GM04503 (cell line): ENCODE measurements at regions not wholly inside any gene's neighbourhood (a gene's known extent, or its start where the extent isn't known, plus 50 kb on each side); places are given as distances from the start of the nearest gene placed in this dataset.
A peak's percentile ranks its signal among the peaks of the same experiment; 100 is the strongest.

Source experiments
- DNase-seq: peaks from one replicate; pipeline ENCODE4 v3.0.0-alpha.2; 2012; ENCODE audit warnings: low read depth

DNA sequence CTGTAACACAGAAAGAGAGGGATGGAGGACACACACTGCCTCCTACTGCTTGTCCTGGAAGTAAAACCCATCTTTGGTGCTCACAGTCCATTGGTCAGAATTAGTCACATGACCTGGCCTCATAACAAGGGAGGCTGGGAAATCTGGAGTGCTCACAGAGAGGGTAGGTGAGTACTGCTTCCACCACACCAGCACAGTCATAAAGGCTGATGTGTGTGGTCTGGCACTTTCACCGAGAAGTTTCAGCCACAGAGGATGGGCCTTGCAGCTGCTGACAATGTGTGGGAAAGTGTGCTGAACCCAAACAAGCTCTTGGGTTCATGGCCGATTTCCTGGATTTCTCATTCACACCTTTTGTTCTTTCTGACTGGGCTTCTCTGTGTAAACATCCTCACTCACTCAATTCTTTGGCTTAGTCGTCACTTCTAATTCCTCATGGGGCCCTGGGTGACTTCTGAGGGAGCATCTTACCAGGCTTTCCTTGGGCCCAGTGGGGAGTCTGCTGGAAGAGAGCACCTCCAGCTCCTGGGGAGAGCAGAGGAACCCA, 100.7 kb downstream of the ASB7 start:
- peak; percentile 58 for DNase-seq

DNA sequence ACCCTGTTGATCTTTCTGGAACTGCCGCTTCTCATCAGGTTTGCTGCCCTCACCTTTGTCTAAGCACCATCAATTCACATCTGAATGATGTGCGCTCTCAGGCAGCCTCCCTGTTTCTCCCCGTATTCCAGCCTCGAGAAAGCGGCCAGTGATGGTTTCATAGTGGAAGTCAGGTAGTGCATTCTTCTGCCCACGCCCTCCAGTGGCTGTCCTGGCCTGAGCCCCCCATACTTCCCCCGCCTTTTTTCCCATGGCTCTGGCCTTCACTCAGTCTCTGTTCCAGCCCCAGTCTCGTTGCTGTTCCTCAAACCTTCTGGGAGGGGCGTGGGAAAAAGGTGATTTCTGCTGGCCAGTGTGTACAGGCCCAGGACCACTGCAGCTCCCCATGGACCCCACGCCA, 101.3 kb downstream of the ASB7 start:
- no peak for DNase-seq

DNA sequence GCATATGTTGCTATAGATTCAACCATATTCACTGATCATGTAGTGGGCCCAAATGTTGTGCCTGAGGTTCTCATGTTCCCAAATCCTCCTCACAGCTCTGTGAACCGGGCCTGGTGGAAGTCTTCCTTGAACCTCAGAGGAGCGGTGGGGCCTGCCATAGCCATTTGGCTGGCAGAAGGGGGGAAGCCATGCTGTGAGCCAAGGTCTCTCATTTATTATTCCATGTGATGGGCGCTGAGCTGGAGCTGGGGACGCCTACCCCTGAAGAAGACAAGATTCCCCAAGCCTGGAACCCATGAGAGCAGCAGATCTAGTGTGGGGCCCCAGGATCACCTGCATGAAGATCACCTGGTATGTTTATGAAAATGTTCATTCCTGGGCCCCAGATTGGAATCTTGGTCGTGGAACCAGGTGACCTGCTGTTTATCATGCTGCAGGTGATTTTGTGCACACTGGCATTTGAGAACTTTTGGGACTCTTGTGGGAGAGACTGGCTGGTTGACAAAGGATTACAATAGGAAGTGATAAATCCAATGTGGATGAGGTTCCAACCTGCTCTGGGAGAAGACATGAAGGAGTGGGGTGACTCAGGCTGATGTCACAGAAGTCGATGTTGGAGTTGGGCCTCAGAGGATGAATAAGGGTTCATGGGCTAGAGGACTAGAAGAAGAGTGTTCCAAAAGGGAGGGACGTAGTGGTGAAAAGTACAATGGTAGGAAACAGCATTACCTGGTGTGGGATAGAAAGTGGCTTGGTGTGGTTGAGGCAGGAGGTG, 102.1 kb downstream of the ASB7 start:
- DNase-seq, result peak; percentile 76

DNA sequence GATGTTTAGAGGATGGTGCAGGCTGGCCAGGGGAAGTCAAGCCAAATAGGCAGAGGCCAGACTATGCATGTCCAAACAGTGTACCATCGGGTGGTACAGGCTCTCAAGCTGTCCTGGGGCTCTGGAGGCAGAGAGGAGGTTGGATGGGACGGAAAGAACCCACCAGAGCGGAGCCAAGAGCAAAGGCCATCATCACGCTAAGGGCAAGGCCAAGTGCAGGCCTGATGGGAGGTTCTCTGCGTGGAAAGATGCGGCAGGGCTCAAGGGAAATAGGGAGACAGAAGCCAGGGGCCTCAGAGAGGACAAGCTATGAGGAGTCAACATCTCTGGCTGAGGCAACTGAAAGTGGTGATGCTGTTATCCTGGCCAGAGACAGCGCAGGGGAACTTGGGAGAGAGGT, 102.7 kb downstream of the ASB7 start:
- no peak for DNase-seq

DNA sequence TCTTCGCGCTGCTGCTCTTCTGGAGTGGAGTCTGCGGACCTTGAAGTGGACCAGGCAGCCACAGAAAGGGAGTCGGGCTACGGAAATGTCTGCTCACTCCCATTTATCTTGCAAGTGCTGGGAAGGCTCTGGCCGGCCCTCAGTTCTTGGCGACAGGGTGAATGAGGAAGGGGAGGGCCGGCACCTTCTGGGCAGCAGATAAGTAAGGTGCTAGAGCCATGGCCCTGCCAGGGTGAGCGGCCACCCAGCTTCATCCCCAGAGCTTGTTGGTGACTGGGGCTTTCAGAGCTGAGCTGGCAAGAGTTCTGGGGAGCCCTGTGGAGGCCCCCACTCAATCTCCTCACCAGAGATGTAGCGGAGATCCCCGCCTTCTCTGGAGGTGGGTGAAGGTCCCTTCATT, 103.5 kb downstream of the ASB7 start:
- no peak for DNase-seq

DNA sequence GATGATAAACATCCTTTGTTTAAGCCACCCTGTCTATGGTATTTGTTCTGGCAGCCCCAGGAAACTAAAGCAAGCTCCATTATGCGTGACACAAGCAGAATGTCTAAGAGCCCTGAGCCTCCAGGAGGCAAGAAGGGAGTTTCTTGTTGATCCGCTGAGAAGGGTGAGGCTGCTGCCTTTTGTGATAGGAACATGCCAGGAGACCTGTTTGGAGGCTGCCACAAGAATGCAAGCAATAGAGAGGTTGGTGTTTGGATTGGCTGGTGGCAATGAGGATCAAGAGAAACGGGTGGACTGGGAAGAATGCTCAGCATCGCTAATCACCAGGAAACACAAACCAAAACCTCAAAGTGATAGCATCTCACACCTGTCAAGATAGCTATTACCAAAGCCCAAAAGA, 104.8 kb downstream of the ASB7 start:
- DNase-seq, result no peak

DNA sequence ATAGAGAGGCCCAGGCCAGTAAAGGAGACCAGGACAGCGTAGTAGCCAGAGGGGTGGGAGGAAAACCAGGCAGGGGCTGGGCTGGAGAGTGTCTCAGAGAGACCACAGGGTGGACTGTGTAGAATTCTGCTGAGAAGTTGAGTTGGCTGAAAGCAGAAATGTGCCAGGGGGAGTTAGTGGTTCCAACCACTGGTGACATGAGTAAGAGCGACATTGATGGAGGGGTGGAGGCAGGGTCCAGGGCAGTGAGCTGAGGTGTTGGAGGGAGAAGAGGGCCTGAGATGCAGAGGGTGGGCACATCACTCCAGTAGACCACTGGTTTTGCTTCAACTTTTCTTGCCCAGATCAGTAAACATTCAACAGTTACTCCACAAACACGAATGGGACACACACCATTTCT, 106.5 kb downstream of the ASB7 start:
- DNase-seq, result no peak

DNA sequence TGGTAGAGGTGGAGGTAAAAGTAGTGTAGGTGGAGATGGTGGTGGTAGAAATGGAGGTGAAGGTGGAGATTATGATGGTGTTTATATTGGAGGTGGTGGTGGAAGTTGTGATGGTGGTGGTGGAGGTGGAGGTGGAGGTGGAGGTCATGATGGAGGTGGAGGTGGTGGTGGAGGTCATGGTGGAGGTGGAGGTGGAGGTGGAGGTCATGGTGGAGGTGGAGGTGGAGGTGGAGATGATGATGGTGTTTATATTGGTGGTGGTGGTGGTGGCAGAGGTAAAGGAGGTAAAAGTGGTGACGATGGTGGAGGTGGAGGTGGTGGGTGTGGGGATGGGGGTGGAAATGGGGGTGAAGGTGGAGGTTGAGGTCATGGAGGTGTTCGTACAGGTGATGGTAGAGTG, 107.8 kb downstream of the ASB7 start:
- DNase-seq, result no peak

DNA sequence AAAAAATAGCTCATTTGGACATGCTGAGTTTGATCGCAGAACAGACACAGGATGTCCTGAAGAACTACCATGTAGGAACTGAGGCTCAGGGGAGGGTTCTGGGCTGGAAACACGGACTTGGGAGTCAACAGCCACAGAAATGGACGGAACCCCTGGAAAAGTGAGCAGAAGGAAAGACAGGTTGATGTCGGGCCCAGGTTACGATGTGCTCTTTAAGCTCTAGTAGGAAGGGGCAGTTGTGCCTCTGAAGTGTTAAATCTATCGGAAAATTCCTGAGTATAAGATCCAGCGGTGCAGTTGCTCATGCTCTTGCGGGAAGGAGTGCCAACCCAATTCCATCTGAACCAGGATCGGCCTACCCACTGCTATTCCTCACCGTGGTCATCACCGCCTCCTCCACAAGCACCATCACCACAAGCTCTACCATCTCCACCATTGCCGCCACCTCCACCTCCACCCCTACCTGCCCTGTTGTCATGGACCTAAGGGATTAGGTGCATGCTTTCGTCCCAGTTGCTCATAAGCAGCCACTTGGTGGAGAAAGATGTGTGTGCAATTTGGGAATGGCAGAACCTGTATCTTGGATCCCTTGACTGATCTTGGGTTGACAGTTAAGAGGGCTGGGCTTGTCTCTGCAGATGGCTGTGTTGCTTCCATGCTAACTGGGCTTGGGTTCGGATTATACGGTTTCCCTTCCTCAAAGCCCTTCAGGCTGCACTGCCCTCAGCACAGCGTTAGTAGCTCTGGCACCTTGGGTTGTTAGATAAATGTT, 108.5 kb downstream of the ASB7 start:
- no peak for DNase-seq

DNA sequence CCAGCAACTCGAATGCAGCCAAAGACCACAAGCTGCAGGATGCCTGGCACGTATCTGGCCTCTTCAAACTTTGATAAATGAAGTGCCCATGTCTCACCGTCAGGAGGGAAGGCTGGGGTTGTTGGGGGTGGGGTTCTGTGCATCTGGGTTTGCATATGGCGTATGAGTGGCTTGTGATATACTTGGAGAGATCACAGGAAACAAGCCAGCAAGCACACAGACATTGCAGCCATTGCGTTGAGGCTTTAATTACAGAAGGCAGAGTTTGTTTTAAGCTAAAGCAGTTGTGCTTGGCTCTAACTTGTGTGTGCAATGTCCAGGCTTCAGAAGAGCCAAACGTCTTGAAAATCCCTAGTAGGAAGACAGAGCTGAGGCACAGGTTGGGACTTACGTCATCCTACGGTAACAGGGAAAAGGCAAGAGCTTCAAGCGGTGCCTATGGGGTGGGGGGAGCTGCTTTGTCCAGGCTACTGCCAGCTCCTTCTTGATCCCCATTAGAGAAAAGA, 109.2 kb downstream of the ASB7 start:
- DNase-seq, result no peak

DNA sequence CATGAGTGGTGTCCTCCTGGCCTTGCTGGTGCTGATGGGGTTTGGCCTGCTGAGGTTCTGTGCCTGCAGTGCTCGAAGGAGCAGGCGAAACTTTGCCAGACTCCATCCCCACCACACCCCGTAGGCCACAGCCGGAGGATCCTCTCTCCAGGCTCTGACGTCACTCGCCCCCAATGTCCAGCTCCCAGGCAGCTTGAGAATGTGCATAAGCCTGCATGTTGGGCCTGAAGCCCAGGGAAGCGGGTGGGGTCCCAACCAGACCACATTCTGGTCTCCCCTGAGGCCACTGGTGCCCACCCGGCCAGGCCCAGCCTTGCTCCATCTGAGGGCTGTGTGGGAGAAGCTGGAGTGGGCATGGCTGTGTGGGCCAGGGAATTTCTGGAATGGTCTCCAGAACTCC, 109.8 kb downstream of the ASB7 start:
- no peak for DNase-seq

DNA sequence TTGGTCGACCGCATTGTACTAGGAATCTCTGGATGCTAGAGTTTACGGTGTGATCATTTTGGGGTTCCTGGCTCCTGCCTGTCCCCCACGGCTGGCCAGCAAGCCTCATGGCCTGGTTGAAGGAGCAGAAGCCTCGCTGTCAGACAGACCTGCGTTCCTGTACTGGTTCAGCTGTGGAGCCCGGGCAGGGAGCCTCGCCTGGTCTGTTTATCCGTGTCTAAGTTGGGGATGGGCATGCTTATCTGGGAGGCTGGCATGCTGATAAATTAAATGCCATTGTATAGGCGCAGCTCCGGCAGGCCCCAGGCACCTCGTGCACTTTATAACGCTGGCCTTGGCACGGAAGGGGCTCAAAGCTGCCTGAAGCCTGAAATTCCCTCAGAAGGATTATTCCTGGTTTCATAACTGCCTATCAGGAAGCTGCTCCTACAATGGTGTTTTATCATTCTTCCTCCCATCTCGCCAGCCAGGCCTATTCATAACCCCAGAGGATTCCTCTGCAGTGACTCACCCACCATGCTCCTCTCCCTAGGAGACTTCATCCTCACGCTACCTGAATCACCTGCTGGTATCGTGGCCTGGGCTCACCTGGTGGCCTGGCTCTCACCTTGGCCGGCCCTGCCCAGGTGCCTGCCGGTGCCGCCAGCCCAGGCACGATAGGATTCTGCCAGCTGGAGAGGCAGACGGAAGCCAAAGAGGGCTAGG, 110.9 kb downstream of the ASB7 start:
- no peak for DNase-seq

DNA sequence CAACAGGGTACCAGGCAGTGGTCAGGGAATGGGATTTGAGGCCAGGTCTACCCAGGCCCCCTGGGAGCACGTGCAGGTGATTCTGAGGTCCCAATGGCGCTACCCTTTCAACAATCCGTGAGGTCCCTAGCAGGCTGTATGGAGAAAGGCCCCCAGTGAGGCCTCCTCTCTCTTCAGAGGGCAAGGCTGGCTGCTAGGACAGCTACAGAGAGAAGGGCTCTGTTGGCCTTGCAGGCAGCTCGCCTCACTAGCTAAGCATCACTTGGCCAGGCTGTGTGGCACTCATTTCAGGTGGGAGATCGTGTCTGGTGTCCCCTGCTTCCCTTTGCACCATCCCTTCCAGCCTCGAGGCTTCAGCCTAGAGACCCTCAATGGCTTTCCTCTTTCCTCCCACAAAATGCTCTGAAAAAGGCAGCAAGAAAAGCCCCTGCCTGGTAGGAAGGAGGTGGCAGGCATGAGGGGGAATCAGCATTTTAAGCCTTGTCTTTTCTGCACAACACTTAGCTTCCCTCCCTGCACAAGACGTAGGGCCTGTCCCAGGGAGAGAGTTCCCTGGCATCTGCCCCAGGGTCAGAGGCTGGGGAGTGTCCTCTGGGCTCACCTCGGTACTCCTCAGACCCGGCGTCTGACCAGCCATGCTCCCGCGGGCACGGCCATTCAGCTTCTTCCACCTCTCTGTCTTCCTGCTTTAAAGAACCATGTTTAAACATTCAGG, 111.8 kb downstream of the ASB7 start:
- no peak for DNase-seq

DNA sequence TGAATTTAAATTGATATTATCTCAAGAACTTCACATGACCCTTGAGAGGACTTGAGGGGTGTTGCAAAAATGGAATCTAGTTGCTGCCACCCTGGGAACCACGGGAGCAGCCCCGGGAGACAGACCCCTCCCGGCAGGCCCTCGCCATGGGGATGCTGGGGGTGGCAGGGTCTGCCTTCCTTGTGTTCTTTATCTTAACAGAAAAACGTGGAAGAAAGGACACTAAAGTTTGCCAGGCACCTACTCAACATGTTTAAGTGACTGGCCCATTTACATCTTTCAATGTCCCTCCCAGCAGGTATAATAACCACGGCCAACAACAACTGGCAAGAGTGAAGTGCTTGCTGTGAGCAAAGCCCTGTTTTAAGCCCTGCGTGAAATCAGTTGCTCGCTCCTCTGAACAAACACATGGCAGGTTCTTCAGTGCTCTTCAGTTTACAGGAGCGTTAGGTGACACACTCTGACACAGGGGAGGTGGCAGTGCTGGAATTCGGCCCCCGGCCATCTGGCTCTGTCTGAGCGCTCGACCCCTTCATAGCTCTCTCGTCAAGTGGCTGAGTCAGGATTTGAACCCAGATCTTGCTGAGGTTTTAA, 112.5 kb downstream of the ASB7 start:
- DNase-seq, result no peak

DNA sequence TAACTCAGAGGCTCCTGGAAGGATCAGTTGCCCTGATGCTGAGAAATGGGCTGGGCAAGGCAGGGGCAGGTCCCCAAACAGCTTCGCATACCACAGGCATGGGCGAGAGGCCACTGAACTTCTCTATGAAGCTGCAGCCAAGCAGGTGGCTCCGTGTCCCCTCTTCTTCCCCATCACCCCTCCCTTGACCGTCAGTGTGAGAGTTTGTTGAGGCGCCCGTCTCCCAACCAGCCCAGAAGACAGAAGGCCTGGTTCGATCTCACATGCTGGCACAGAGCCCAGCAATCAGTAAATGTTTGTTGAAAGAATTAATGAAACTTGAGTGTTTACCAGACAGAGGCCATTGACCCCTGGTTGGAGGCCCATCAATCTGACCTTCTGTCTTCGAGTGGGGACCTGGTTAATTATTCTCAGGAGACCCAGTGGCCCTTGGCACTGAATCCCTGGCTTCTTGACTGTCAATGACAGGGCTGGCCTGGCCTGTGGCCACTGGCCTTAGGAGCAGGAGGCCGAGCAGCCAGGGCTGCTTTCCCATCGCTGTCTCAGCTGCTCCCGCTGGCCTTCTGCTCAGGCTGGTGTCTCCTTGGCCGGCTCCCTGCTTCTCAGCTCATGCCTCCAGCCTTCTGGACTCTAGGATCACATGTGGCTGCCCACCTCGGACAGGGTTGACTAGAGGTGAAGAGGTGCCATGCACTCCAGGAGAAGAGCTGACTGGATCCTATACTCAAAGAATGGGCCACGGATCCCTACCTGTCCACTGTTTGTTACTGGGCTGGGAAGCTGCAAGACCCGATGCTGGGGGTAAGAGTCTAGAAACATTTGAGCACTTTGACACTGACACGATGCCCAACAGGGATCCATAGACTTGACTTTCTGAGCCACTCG, 113.4 kb downstream of the ASB7 start:
- no peak for DNase-seq

DNA sequence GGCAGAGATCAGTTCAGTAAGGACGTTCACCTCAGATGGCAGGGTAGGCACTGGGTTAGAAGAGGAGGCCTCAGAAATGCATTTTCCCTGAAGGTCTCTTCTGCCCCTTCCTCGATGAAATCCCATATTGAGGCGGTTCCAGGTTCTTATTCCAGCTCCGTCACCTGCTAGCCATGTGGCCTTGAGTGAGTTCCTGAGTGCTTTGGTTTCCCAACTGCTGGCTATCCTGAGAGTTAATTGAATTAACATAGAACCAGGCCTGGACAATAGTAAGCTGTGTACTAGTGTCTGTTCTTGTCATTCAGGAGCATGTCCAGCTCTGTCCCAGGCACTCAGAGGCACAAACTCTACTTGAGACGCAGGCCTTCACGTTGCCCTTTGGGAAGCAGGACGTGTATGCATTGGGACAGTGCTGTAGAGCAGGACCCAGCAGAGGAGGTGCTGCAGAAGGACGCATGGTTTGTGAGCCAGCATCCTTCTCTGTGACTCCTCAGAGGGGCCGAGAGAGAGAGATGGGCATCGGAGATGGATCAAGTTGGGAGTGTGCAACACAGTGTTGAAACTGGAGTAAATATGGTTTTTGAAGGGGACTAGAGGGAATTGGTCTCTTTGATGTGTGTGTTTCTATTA, 114.2 kb downstream of the ASB7 start:
- DNase-seq, result no peak

DNA sequence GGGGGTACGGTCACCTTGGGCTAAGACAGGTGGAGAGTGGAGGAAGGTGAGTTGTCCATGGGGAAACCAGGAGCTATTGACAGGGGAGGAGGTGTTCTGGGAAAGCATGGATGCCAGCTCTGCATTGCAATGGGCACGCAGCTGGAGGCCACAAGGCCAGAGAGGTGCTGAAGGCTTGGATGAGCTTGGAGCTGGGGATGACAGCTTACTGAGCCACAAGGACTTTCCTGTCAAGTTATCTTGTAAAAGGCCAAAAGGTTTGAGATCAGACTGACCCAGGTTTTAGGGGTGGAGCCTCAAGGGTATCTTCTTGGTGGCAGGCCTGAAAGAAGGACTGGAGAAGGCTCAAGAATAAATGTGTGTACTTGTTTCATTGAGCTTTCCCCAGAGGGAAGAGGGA, 115.2 kb downstream of the ASB7 start:
- no peak for DNase-seq

DNA sequence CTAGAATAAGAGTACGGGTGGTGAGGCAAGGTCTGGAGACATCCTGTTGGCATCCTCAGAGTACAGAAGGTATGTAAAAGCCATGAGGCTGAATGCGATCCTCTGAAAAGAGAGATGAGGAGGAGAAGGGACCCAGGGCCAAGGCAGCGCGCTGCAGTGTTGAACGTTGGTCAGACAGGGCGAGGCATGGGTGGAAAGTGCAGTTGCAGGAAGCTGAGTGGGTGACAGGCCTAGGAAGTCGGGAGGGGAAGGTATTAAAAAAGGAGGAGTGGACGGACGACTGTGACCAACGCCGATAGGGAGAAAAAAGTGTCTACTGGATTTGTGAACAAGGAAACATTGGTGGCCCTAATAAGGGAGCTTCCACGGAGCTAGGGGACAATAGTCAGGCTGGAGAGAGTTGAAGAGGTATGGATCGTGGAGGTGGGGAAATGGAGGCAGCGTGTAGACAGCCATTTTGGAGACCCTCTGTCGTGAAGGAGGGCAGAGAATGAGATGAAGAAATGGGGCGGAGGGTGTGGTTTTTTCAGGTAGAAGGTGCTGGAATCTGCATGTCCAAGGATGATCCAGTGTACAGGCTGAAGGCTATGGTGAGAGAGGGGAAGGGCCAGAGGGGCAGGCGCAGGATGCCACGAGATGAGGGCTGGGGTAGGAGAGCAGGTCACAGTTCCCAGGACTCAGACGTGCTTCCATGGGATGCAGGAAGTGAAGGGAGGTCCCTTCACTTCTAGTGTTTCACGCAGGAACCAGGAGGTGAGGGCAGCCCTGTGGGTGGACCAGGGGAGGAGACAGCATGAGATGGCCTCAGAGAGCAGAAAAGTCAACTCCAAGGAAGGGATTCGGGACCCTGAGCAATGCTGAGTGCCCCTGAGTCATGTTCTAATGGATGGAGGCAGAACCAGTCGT, 115.9 kb downstream of the ASB7 start:
- no peak for DNase-seq

DNA sequence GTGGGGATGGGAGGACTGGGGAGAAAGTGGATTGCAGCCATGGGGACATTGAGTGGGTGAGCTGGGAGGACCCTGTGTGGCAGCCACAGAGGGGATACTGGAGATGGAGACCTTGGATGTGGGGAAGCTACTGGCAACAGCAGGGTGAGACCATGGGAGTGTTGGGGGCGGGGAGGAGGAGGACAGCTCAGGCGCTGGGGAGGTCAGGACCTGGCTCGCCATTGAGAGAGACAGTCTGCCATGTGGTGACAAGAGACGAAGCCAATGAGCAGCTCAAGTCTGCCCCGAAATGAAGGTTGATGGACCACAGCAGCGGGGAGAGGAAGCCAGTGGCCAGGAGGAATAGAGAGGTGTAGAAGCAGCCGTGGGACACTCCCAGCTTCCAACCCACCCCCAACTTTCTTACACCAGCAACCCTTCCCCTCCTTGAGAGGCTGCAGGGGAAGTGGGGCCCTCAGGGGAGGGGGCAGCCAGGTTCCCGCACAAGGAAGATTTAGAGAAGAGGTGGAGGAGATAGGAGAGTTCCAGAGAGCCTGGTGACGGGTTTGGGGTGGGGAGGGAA, 118.1 kb downstream of the ASB7 start:
- DNase-seq, result no peak
